Esophagus squamous epithelium (tissue), 4 donors: ENCODE measurements at regions not wholly inside any gene's neighbourhood (a gene's known extent, or its start where the extent isn't known, plus 50 kb on each side); places are given as distances from the start of the nearest gene placed in this dataset.

Experiments used
- CTCF ChIP-seq, 6 experiments: fragments of 450-650 bp in 4 of 6; fragments of 200-600 bp in 2 of 6; sonication (generic) in 2 of 6; IDR thresholded peaks; one replicate each; pipeline ENCODE4 v1.5.1; 2016 to 2019; ENCODE audit warnings: antibody characterized with exemption in 6 of 6, mild to moderate bottlenecking in 4 of 6, moderate library complexity in 4 of 6
- POLR2A ChIP-seq, 4 donors: fragments of 450-650 bp; IDR thresholded peaks; one replicate each; pipeline ENCODE4 v1.6.1; 2017; ENCODE audit warnings: antibody characterized with exemption in 4 of 4, mild to moderate bottlenecking in 4 of 4, moderate library complexity in 3 of 4

DNA sequence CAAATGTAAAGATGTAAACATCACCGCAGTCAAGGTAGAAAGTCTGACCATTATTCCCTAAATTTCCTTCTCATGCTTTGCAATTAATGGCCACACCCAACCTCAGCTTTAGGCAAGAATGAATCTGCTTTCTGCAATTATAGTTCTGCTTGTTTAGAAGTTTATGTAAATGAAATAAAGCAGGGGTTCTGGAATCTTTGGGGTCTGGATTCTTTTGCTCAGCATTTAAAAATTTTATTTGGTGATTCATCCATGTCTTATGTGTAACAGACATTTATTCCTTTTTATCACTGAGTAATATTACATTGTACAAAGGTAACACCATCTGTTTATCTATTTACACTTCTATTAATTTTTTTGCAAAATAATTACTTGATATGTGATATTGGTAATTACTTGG is 613.6 kb downstream of the UTRN start:
- TF ChIP-seq CTCF (IDR thresholded peaks at IDR 0.05): no peak
- no peak for TF ChIP-seq POLR2A (IDR thresholded peaks at IDR 0.05)
